SK-MEL-5 (cell line): ENCODE measurements at regions not wholly inside any gene's neighbourhood (a gene's known extent, or its start where the extent isn't known, plus 50 kb on each side); places are given as distances from the start of the nearest gene placed in this dataset.
"Not testable (repeated sequence)": the region's sequence is repeated elsewhere in the genome, so short reads cannot be mapped to it uniquely, and the experiment has no call there.

Source experiments
- DNase-seq: peaks from one replicate; pipeline ENCODE4 v3.0.0-alpha.2; 2016; ENCODE audit warnings: low read depth, low spot score
- in situ Hi-C: cut with HindIII; loops from 2 replicates; pipeline ENCODE4 v1.10.0; 2016; ENCODE audit warnings: low sequenced_read_pairs, high pct_unique_total_duplicates, low pct_unique_long_range_greater_than_20kb

DNA sequence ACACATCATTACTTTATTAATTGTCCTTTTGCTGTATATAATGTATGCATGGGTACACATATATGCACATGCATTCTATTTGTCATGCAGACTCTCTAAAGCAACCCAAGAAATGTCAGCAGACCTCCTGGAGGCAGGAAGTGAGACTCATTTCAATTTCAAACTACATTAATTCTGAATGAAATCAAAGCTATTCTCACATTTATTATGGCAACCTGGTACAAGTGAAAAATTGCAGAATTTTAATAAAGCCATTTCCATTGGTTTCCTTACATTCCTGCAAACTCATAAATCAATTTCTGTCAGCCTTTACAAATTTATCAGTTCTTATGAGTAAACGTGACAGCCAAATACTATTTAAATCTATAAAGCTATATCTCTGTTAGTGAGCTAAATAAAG, 430.4 kb upstream of the NUDT12 start:
- in situ Hi-C loops = no loop called here
- no peak for DNase-seq

GRCh38 chr5:103990064-103990463, 427.5 kb upstream of the NUDT12 start:
- no peak for DNase-seq
- in situ Hi-C loops = no loop called here

GRCh38 chr5:103981592-103981991, 419.0 kb upstream of the NUDT12 start:
- in situ Hi-C loops = no loop called here
- no peak for DNase-seq

DNA sequence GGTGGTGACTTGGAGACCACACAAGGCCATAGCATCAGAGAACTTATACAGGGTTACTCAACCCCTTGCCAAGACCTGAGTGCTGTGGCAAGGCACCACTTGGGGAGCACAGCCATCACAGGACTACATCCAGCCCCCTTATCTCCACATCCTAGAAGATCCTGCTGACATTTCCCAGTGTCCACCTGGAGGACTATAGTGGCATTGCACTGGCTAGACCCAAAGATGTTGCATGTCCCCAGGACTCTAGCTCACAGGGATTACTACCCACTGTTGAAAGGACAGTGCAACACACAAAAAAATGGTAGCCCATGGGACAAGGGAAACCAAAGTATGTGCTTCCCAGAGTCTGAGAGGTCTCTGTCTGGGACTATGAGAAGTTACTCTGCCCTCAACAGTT, 411.1 kb upstream of the NUDT12 start:
- in situ Hi-C loops = no loop called here
- peak; percentile 22 for DNase-seq

- DNase-seq, in situ Hi-C loops: not testable (repeated sequence)
These were observed 403.7 kb upstream of the NUDT12 start for GRCh38 chr5:103966295-103966694.

GRCh38 chr5:103962023-103962422, 399.4 kb upstream of the NUDT12 start:
- DNase-seq = peak; percentile 22
- in situ Hi-C loops = no loop called here

GRCh38 chr5:103953601-103954382, 391.2 kb upstream of the NUDT12 start:
- DNase-seq = no peak

GRCh38 chr5:103951776-103952175, 389.2 kb upstream of the NUDT12 start:
- in situ Hi-C loops = no loop called here

More at GRCh38 chr5:103953601-103954382, 391.2 kb upstream of the NUDT12 start:
- in situ Hi-C loops = no loop called here

GRCh38 chr5:103943230-103943629, 380.6 kb upstream of the NUDT12 start:
- DNase-seq = no peak
- in situ Hi-C loops = no loop called here

More at GRCh38 chr5:103951776-103952175, 389.2 kb upstream of the NUDT12 start:
- DNase-seq = no peak

- DNase-seq = peak; percentile 24
- in situ Hi-C loops = no loop called here
These were observed 380.1 kb upstream of the NUDT12 start for GRCh38 chr5:103942587-103943186.

- no peak for DNase-seq
- in situ Hi-C loops = no loop called here
These were observed 379.0 kb upstream of the NUDT12 start for GRCh38 chr5:103941596-103941995.

DNA sequence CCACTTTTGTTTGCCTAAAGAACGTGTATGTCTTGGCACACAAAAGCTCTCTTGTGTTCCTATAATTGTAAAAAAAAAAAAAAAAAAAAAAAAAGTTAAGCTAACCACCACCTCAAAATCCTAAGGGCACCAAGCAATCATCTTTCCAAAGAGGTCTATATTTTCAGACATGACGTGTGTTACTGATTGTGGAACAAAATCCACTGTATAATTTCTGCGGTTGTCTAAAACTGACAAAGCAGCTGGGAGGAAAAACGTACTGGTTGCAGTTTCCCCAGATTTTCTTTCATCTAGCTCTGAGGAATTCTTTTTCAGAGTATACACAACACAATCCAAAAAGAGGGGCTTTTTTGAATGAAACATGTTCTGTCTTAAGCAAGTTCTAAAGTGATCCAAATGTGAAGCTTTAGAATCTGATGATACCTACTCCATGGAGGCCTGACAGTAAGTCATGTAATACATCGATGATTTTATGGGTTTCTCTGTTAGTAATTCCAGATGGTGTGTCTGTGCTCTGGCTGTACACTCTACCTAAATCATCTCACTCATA, 375.6 kb upstream of the NUDT12 start:
- in situ Hi-C loops = no loop called here
- DNase-seq = no peak

- in situ Hi-C loops = no loop called here
- DNase-seq = no peak
These were observed 366.9 kb upstream of the NUDT12 start for GRCh38 chr5:103929338-103930013.

GRCh38 chr5:103927739-103928138, 365.1 kb upstream of the NUDT12 start:
- no peak for DNase-seq
- in situ Hi-C loops = no loop called here

GRCh38 chr5:103923616-103924168, 361.1 kb upstream of the NUDT12 start:
- in situ Hi-C loops = no loop called here

GRCh38 chr5:103919506-103919905, 356.9 kb upstream of the NUDT12 start:
- DNase-seq = no peak
- in situ Hi-C loops = no loop called here

More at GRCh38 chr5:103923616-103924168, 361.1 kb upstream of the NUDT12 start:
- DNase-seq = no peak

DNA sequence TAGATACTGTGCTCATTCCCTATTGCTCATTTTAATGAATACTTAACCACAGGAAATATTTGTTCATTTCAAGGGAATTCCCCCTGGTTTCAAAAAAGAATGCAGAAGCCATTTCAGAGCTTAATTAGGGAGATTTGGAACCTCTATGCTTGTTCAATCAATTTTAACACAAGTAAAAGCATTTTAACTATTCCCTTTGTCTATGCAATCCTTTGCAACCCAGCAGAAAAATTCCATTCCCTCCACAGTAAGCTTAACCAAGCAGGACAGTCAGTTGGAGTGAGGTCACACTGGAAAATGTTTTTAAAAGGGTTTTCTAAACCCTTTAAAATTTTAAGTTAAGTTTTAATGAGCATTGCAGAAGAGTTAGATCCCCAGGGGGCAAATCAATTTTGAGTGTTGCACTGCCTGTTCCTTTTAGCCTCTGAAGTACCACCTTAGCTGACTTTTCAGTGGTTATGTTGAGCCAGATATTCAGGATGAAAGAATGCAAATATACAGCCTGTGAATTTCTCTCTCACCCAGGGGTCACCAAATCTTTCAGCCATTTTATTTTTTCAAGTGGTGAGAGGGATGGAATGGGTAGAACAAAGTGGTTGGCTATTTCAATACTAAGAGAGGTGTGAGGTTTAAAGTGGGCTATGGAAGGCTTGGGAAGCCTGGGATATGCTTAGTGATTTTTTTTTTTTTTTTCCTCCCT, 356.2 kb upstream of the NUDT12 start:
- in situ Hi-C loops = no loop called here
- DNase-seq = no peak
